ENCODE measurements at regions not wholly inside any gene's neighbourhood (a gene's known extent, or its start where the extent isn't known, plus 50 kb on each side); places are given as distances from the start of the nearest gene placed in this dataset.

GRCh38 chr17:33776304-33776703 lies 478.8 kb upstream of the CCL2 start:
- H3K4me3 ChIP-seq (ENCODE audit: low read depth, low read length, poor library complexity, severe bottlenecking): no peak overlapping the region
- ChIA-PET POLR2A (ENCODE audit: low non-redundant PET) (no interaction called here), CTCF (no interaction called here)
- intact Hi-C loops (cut with micrococcal nuclease; ENCODE audit: unreplicated experiment): loop anchor here (5.0 kb wide), 1 partner anchor 386 kb away; no protein-coding TSS in a partner anchor
- no peaks in the 10 kb centered on the region for H3K4me1 ChIP-seq (ENCODE audit: insufficient read depth, low read length, poor library complexity, severe bottlenecking)
- H3K27ac ChIP-seq (ENCODE audit: low read depth, low read length, poor library complexity, severe bottlenecking): no peak overlapping the region
- BruUV-seq (replicated peaks): no TSS peak
- no peaks in the 10 kb centered on the region for H3K36me3 ChIP-seq (ENCODE audit: insufficient read depth, low read length, poor library complexity, severe bottlenecking)
- no peak for TF ChIP-seq EZH2 (IDR thresholded peaks at IDR 0.05; ENCODE audit: borderline replicate concordance, low read depth, low read length, poor library complexity, severe bottlenecking)
- TF ChIP-seq CTCF (conservative IDR thresholded peaks at IDR 0.05; ENCODE audit: low read depth, low read length): no peak
- no peaks in the 10 kb centered on the region for H3K27me3 ChIP-seq (replicated peaks; ENCODE audit: insufficient read depth, low read depth, low read length, poor library complexity)
- H3K9me3 ChIP-seq (ENCODE audit: low read depth, low read length, poor library complexity, severe bottlenecking): no peaks in the 10 kb centered on the region
- DNase-seq (ENCODE audit: low spot score): no peak

GRCh38 chr17:33776903-33777302 lies 478.2 kb upstream of the CCL2 start:
- TF ChIP-seq CTCF (conservative IDR thresholded peaks at IDR 0.05; ENCODE audit: low read depth, low read length): no peak
- TF ChIP-seq EZH2 (IDR thresholded peaks at IDR 0.05; ENCODE audit: borderline replicate concordance, low read depth, low read length, poor library complexity, severe bottlenecking): no peak
- no peaks in the 10 kb centered on the region for H3K27me3 ChIP-seq (replicated peaks; ENCODE audit: insufficient read depth, low read depth, low read length, poor library complexity)
- CTCF ChIA-PET: no interaction called here
- BruUV-seq (replicated peaks): no TSS peak
- POLR2A ChIA-PET (ENCODE audit: low non-redundant PET): no interaction called here
- no peaks in the 10 kb centered on the region for H3K4me1 ChIP-seq (ENCODE audit: insufficient read depth, low read length, poor library complexity, severe bottlenecking)
- no peaks in the 10 kb centered on the region for H3K36me3 ChIP-seq (ENCODE audit: insufficient read depth, low read length, poor library complexity, severe bottlenecking)
- no peak overlapping the region for H3K27ac ChIP-seq (ENCODE audit: low read depth, low read length, poor library complexity, severe bottlenecking)
- intact Hi-C loops (cut with micrococcal nuclease; ENCODE audit: unreplicated experiment): loop anchor here (5.0 kb wide), 1 partner anchor 385 kb away; no protein-coding TSS in a partner anchor
- H3K4me3 ChIP-seq (ENCODE audit: low read depth, low read length, poor library complexity, severe bottlenecking): no peak overlapping the region
- no peak for DNase-seq (ENCODE audit: low spot score)
- H3K9me3 ChIP-seq (ENCODE audit: low read depth, low read length, poor library complexity, severe bottlenecking): no peaks in the 10 kb centered on the region

GRCh38 chr17:33777674-33778073 lies 477.4 kb upstream of the CCL2 start:
- TF ChIP-seq CTCF (conservative IDR thresholded peaks at IDR 0.05; ENCODE audit: low read depth, low read length) (no peak), EZH2 (IDR thresholded peaks at IDR 0.05; ENCODE audit: borderline replicate concordance, low read depth, low read length, poor library complexity, severe bottlenecking) (no peak)
- H3K4me1 ChIP-seq (ENCODE audit: insufficient read depth, low read length, poor library complexity, severe bottlenecking): no peaks in the 10 kb centered on the region
- H3K36me3 ChIP-seq (ENCODE audit: insufficient read depth, low read length, poor library complexity, severe bottlenecking): no peaks in the 10 kb centered on the region
- no peaks in the 10 kb centered on the region for H3K9me3 ChIP-seq (ENCODE audit: low read depth, low read length, poor library complexity, severe bottlenecking)
- intact Hi-C loops (cut with micrococcal nuclease; ENCODE audit: unreplicated experiment): loop anchor here (5.0 kb wide), 1 partner anchor 385 kb away; no protein-coding TSS in a partner anchor
- CTCF ChIA-PET: no interaction called here
- no peak for DNase-seq (ENCODE audit: low spot score)
- BruUV-seq (replicated peaks): no TSS peak
- POLR2A ChIA-PET (ENCODE audit: low non-redundant PET): no interaction called here
- no peaks in the 10 kb centered on the region for H3K27me3 ChIP-seq (replicated peaks; ENCODE audit: insufficient read depth, low read depth, low read length, poor library complexity)
- no peak overlapping the region for H3K4me3 ChIP-seq (ENCODE audit: low read depth, low read length, poor library complexity, severe bottlenecking)
- no peak overlapping the region for H3K27ac ChIP-seq (ENCODE audit: low read depth, low read length, poor library complexity, severe bottlenecking)
